ENCODE measurements at regions not wholly inside any gene's neighbourhood (a gene's known extent, or its start where the extent isn't known, plus 50 kb on each side); places are given as distances from the start of the nearest gene placed in this dataset.
"Not testable (repeated sequence)": the region's sequence is repeated elsewhere in the genome, so short reads cannot be mapped to it uniquely, and the experiment has no call there.

DNA sequence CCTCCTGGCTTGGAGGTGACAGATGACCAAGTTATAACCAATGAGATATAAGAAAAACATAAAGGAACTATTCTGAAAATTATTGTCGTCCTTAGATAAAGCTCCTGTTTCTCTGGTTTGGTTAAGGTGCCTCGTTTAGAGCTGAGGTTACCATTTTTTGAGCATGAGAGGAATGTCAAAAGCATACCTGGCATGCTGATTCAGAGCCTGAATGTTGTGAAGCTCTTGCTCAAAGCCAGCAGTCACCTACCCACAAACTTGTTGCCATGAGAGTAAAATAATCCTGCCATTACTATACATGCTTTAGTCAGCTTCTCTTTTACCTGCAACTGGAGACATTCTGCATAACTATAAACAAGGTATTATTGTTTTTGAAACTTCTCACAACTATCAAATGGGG lies 1116.2 kb downstream of the DIAPH3 start:
- no peak for FAIRE-seq

GRCh38 chr13:59061621-59062020 lies 1102.1 kb downstream of the DIAPH3 start:
- FAIRE-seq, result no peak

- no peak for FAIRE-seq
These were observed 1099.7 kb downstream of the DIAPH3 start for GRCh38 chr13:59064042-59064441.

- not testable (repeated sequence) for FAIRE-seq
These were observed 1087.3 kb downstream of the DIAPH3 start for GRCh38 chr13:59076386-59076785.

- FAIRE-seq, result no peak
These were observed 1077.6 kb downstream of the DIAPH3 start for GRCh38 chr13:59086147-59086546.

DNA sequence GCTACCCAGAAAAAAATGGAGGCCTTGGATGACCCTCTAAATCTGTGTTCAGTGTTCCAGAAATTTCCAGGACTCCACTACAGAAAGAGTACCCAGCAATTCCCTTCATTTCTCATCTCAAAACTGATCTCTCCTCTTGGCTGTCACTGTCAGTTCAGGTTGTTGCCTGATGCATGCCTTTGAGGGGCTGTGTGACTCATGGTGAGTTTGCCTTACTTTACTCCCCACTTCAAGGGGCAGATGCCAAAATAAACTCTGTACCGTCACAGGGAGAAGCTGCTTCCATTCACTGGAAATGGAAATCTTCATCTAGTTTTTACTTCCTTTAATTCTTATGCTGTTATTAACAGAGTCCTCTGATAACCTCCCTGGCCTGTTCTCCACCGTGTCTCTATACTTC lies 1075.0 kb downstream of the DIAPH3 start:
- FAIRE-seq, result no peak

DNA sequence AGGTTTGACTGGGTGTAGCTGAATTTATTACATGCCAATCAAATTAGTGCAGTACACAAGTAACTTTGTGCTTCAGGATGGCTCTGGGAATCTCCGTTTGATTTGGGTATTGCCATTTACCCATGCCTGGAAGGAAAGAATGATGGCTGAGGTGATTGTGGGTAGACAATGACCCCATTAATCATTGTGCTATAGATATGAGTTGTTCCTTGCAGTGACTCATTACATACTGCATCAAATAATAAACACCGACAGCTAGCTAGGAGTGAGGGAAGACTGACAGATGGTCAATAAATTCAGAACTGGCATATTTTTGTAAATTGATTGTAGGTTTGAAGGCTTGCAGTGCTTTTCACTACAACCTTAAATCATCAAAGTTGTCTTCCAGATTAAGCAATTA lies 1069.5 kb downstream of the DIAPH3 start:
- FAIRE-seq, result no peak

- no peak for FAIRE-seq
These were observed 1064.3 kb downstream of the DIAPH3 start for GRCh38 chr13:59099182-59099974.

- FAIRE-seq, result no peak
These were observed 1060.5 kb downstream of the DIAPH3 start for GRCh38 chr13:59103004-59103768.

- FAIRE-seq, result no peak
These were observed 1052.0 kb downstream of the DIAPH3 start for GRCh38 chr13:59111751-59112171.

DNA sequence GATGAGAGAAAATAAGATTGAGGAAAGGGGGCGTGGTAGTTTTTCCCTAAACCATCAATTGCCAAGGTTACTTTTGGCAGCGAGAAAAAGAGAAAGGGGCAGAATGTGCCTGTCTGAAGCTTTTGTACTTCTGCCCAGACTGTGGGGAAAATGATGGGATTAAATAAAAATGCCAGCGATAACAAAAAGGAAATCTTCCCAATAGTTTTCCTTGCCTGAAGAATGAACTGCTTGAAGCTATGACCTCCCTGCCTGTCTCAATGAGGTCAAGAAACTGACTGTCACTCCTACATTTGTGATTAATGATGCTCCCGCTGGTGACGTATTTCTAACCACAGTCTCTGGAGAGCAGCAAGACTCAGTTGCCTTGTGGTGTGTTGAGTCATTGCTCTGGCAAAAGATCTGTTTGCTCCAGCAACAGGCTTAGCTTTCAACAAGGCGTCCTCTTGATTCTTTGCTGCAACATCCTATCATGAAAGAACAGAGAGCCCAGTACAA lies 1051.5 kb downstream of the DIAPH3 start:
- FAIRE-seq, result no peak

DNA sequence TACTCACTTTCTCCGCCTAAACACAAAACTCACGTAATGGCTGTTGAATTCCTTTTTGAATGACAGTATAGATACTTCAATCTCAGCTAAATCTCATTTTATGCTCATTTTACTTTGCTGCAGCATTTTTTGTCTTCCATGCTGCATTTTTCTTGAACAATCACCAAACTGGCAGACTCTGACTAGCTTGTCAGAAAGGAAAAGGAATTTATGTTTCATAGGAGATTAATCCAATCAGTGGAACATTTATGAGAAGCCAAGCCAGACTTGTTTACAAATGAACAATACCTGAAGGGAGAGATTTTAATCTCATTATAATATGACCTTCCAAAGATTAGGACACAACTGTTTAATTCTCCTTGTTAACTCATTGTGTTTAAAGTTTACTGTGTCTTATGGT lies 1044.3 kb downstream of the DIAPH3 start:
- FAIRE-seq, result no peak

GRCh38 chr13:59120297-59120843 lies 1043.4 kb downstream of the DIAPH3 start:
- FAIRE-seq, result no peak

- no peak for FAIRE-seq
These were observed 1042.2 kb downstream of the DIAPH3 start for GRCh38 chr13:59121507-59121906.

- no peak for FAIRE-seq
These were observed 1037.3 kb downstream of the DIAPH3 start for GRCh38 chr13:59126474-59126873.

- no peak for FAIRE-seq
These were observed 1029.8 kb downstream of the DIAPH3 start for GRCh38 chr13:59133903-59134302.

- no peak for FAIRE-seq
These were observed 1019.0 kb downstream of the DIAPH3 start for GRCh38 chr13:59144700-59145099.

DNA sequence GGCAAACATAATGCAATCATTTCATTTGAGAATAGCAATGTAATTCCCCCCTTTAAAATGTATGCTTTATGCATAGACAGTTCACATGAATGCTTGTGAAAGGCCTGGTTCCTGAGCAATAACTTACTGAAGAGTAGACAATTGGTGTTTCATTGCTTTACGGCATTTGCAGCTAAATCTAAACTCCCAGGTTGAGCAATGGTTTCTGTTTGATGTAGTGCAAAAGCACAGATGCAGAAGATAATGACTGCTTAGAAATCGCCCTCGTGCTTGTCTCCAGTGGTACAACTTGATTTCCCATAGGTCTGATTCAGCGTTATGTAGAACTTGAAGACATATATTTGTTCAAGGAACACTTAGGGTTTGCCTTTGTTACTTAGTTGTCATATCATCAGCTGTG lies 1018.3 kb downstream of the DIAPH3 start:
- FAIRE-seq, result no peak

DNA sequence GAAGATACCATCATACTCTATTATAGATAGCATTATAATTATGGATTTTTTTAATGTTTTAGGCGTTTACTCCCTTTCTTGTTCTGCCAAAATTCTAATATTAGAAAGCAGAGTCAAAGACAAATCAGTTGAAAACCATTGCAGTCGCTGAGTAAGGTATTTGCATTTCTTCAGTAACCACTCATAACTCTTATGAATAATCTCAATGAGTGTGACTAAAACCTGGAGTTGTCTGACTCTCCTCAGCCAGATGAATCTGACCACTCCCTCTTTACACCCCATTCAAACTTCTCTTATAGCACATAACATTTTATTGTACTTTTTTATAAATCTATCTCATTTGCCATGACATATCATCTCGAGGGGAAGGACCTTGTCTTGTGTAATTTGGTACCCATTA lies 1006.5 kb downstream of the DIAPH3 start:
- FAIRE-seq, result no peak

DNA sequence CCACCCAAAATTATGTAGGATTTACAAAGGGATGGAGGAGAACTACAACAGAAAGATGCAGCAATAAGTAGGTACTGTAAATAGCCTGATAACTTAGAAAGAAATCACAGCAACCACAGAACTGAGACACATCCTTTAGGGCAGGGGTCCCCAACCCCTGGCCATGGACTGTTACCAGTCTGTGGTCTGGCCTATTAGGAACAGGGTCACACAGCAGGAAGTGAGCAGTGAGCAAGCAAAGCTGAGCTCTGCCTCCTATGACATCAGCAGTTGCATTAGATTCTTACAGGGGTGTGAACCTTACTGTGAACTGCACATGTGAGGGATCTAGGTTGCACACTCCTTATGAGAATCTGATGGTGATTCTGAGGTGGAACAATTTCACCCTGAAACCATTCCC lies 997.6 kb downstream of the DIAPH3 start:
- no peak for FAIRE-seq

GRCh38 chr13:59172076-59172475 lies 991.7 kb downstream of the DIAPH3 start:
- FAIRE-seq, result no peak

- no peak for FAIRE-seq
These were observed 987.0 kb downstream of the DIAPH3 start for GRCh38 chr13:59176775-59177174.

GRCh38 chr13:59178344-59178743 lies 985.4 kb downstream of the DIAPH3 start:
- no peak for FAIRE-seq

GRCh38 chr13:59182241-59182640 lies 981.5 kb downstream of the DIAPH3 start:
- FAIRE-seq, result no peak
